SK-N-SH (cell line): ENCODE measurements at regions not wholly inside any gene's neighbourhood (a gene's known extent, or its start where the extent isn't known, plus 50 kb on each side); places are given as distances from the start of the nearest gene placed in this dataset.

Source experiments
- CTCF ChIA-PET: fragments of 300-600, 350-600 bp; formaldehyde crosslinking; extraction: SDS; loops from one replicate; lab custom pipeline; 2021; lab: Yijun Ruan, JAX
- POLR2A ChIA-PET: fragments of 350-600 bp; sonication (Branson Sonifier 250); formaldehyde crosslinking; extraction: SDS; loops from one replicate; lab custom pipeline; 2020; ENCODE audit warnings: antibody characterized with exemption, inconsistent platforms; lab: Yijun Ruan, JAX
- DNase-seq: peaks from one replicate; pipeline ENCODE4 v3.0.0; 2012
- H2AFZ ChIP-seq: fragments of 200-600 bp; sonication (generic); 2 replicates; pipeline ENCODE4 v1.8.1; 2016; ENCODE audit warnings: antibody characterized with exemption, mild to moderate bottlenecking, low read depth
- H3F3A ChIP-seq: fragments of 200-600 bp; sonication (generic); replicated peaks from 2 replicates; pipeline ENCODE3; 2016; ENCODE audit warnings: antibody characterized with exemption, mild to moderate bottlenecking; ENCODE audit not compliant: insufficient read depth
- H3K27ac ChIP-seq, 2 experiments: fragments of 200-500 bp in 1 of 2; fragments of 200-600 bp in 1 of 2; sonication (Bioruptor generic) in 1 of 2; sonication (generic), shearing (Covaris generic) in 1 of 2; 2 replicates each; pipeline versions ENCODE4 v1.5.1 to v1.6.1; 2014 to 2016; ENCODE audit warnings: low read depth in 2 of 2, inconsistent platforms in 1 of 2, low read length in 1 of 2, mild to moderate bottlenecking in 1 of 2, mixed read lengths in 1 of 2
- H3K27me3 ChIP-seq: fragments of 200-600 bp; sonication (generic), shearing (Covaris generic); 2 replicates; pipeline ENCODE4 v1.6.1; 2016; ENCODE audit warnings: mixed run types; ENCODE audit not compliant: insufficient read depth
- H3K36me3 ChIP-seq, 2 experiments: fragments of 200-500 bp in 1 of 2; fragments of 200-600 bp in 1 of 2; sonication (Bioruptor generic) in 1 of 2; sonication (generic) in 1 of 2; replicated peaks in 1 of 2; 2 replicates each; pipeline versions ENCODE3 to v1.5.1; 2014 to 2016; ENCODE audit warnings: low read length in 1 of 2, mild to moderate bottlenecking in 1 of 2; ENCODE audit not compliant: insufficient read depth in 2 of 2, control insufficient read depth in 1 of 2
- H3K4me1 ChIP-seq, 2 experiments: fragments of 200-500 bp in 1 of 2; fragments of 200-600 bp in 1 of 2; sonication (Bioruptor generic) in 1 of 2; sonication (generic), shearing (Covaris generic) in 1 of 2; 2 replicates each; pipeline versions ENCODE4 v1.5.1 to v1.6.1; 2014 to 2016; ENCODE audit warnings: low read depth in 1 of 2, low read length in 1 of 2, mixed run types in 1 of 2; ENCODE audit not compliant: insufficient read depth in 2 of 2, control insufficient read depth in 1 of 2
- H3K4me2 ChIP-seq: fragments of 200-600 bp; sonication (generic), shearing (Covaris generic); 2 replicates; pipeline ENCODE4 v1.6.1; 2017; ENCODE audit warnings: mixed run types
- H3K4me3 ChIP-seq, 2 experiments: fragments of 200-500 bp in 1 of 2; fragments of 200-600 bp in 1 of 2; sonication (Bioruptor generic) in 1 of 2; sonication (generic), shearing (Covaris generic) in 1 of 2; 2 replicates each; pipeline versions ENCODE4 v1.5.1 to v1.8.1; 2014 to 2016; ENCODE audit warnings: low read depth in 2 of 2, inconsistent platforms in 1 of 2, low read length in 1 of 2, mild to moderate bottlenecking in 1 of 2, mixed read lengths in 1 of 2, moderate library complexity in 1 of 2
- H3K79me2 ChIP-seq: fragments of 200-600 bp; sonication (generic); 2 replicates; pipeline ENCODE4 v1.8.1; 2017; ENCODE audit warnings: mild to moderate bottlenecking; ENCODE audit not compliant: insufficient read depth
- H3K9ac ChIP-seq: fragments of 200-600 bp; sonication (generic); 2 replicates; pipeline ENCODE4 v1.6.1; 2017; ENCODE audit warnings: mixed run types
- H3K9me2 ChIP-seq: fragments of 200-600 bp; sonication (generic); 2 replicates; pipeline ENCODE4 v1.6.1; 2017; ENCODE audit warnings: mixed run types
- H3K9me3 ChIP-seq: fragments of 200-600 bp; sonication (generic); 2 replicates; pipeline ENCODE4 v1.6.1; 2017; ENCODE audit warnings: mixed run types, mild to moderate bottlenecking, moderate library complexity
- H4K20me1 ChIP-seq: fragments of 200-600 bp; sonication (generic); 2 replicates; pipeline ENCODE4 v1.6.1; 2017; ENCODE audit warnings: mild to moderate bottlenecking, mixed run types; ENCODE audit not compliant: insufficient read depth
- CHD2 ChIP-seq: fragments of 150-350 bp; IDR thresholded peaks from 2 replicates; pipeline ENCODE4 v1.6.1; 2018; ENCODE audit warnings: low read length; ENCODE audit not compliant: partially characterized antibody
- CTCF ChIP-seq: fragments of 200-600 bp; sonication (generic); IDR thresholded peaks from 2 replicates; pipeline ENCODE4 v1.6.1; 2017; ENCODE audit warnings: antibody characterized with exemption, mild to moderate bottlenecking, moderate library complexity
- ELF1 ChIP-seq: IDR thresholded peaks from 2 replicates; pipeline ENCODE4 v1.4.0; 2012
- EZH2phosphoT487 ChIP-seq: fragments of 200-600 bp; sonication (generic); IDR thresholded peaks from 2 replicates; pipeline ENCODE4 v1.6.1; 2017; ENCODE audit warnings: low read depth, mixed run types, mild to moderate bottlenecking, antibody characterized with exemption, moderate library complexity, borderline replicate concordance
- FOSL2 ChIP-seq: IDR thresholded peaks from 2 replicates; pipeline ENCODE4 v1.4.0; 2012; ENCODE audit warnings: low read depth, mild to moderate bottlenecking, moderate library complexity, borderline replicate concordance
- FOXJ3 ChIP-seq: sonication (generic); formaldehyde crosslinking; IDR thresholded peaks from 2 replicates; pipeline ENCODE4 v1.5.1; 2020; ENCODE audit warnings: mild to moderate bottlenecking, missing genetic modification reagents
- FOXM1 ChIP-seq: IDR thresholded peaks from 2 replicates; pipeline ENCODE4 v1.4.0; 2012; ENCODE audit warnings: low read depth, mild to moderate bottlenecking
- GATA2 ChIP-seq: sonication (generic); formaldehyde crosslinking; IDR thresholded peaks from 2 replicates; pipeline ENCODE4 v1.5.0; 2020; ENCODE audit warnings: mild to moderate bottlenecking, missing genetic modification reagents
- MXI1 ChIP-seq: IDR thresholded peaks from 2 replicates; pipeline ENCODE4 v1.6.1; 2012; ENCODE audit warnings: mild to moderate bottlenecking, low read depth, low read length, improper control_type of control experiment
- NFIC ChIP-seq: IDR thresholded peaks from 2 replicates; pipeline ENCODE4 v1.4.0; 2012; ENCODE audit warnings: borderline replicate concordance
- NRF1 ChIP-seq: IDR thresholded peaks from 2 replicates; pipeline ENCODE4 v1.6.1; 2012; ENCODE audit warnings: low read depth, mild to moderate bottlenecking, low read length
- PBX3 ChIP-seq: IDR thresholded peaks from 2 replicates; pipeline ENCODE4; 2012
- RCOR1 ChIP-seq: fragments of 150-350 bp; IDR thresholded peaks from 2 replicates; pipeline ENCODE4 v1.6.1; 2017; ENCODE audit warnings: antibody characterized with exemption, low read length
- RXRA ChIP-seq: IDR thresholded peaks from 2 replicates; pipeline ENCODE4 v1.4.0; 2012; ENCODE audit warnings: low read depth, mild to moderate bottlenecking, borderline replicate concordance
- SIN3A ChIP-seq: IDR thresholded peaks from 2 replicates; pipeline ENCODE4 v1.6.1; 2012; ENCODE audit warnings: low read depth, mild to moderate bottlenecking, low read length, moderate library complexity, borderline replicate concordance
- SMC3 ChIP-seq: IDR thresholded peaks from 2 replicates; pipeline ENCODE4 v1.6.1; 2012; ENCODE audit warnings: low read depth, low read length, improper control_type of control experiment
- TAF1 ChIP-seq: IDR thresholded peaks from 2 replicates; pipeline ENCODE4 v1.6.1; 2012; ENCODE audit warnings: low read depth, mild to moderate bottlenecking, low read length, moderate library complexity, borderline replicate concordance
- TCF12 ChIP-seq: IDR thresholded peaks from 2 replicates; pipeline ENCODE4 v1.4.0; 2012
- TEAD4 ChIP-seq: IDR thresholded peaks from 2 replicates; pipeline ENCODE4 v1.4.0; 2012; ENCODE audit warnings: mild to moderate bottlenecking, borderline replicate concordance; ENCODE audit not compliant: insufficient read depth
- ZBTB33 ChIP-seq: IDR thresholded peaks from 2 replicates; pipeline ENCODE4 v1.4.0; 2012; ENCODE audit warnings: low read depth, borderline replicate concordance
- WGBS: methylation state at CpG from one replicate; pipeline ENCODE4 v1.1.6; 2017; ENCODE audit warnings: low lambda C conversion rate; 5-methylcytosine and 5-hydroxymethylcytosine counted together

GRCh38 chr1:56045477-56045876 is 533.9 kb downstream of the PLPP3 start:
- no peak overlapping the region for H3K4me3 ChIP-seq
- no peaks in the 10 kb centered on the region for H3K9me3 ChIP-seq
- H3K9ac ChIP-seq = no peak overlapping the region
- H3K36me3 ChIP-seq = no peaks in the 10 kb centered on the region
- no peak overlapping the region for H2AFZ ChIP-seq
- 70% methylated on average over 1 of the region's 1 CpG for WGBS
- no peak overlapping the region for H3K4me2 ChIP-seq
- no peaks in the 10 kb centered on the region for H3F3A ChIP-seq
- H3K4me1 ChIP-seq = peaks cover 0 to 2% of the 10 kb centered on the region in 2 experiments; a peak in 1 of 4 replicates
- H3K9me2 ChIP-seq = no peaks in the 10 kb centered on the region
- no peaks in the 10 kb centered on the region for H4K20me1 ChIP-seq
- H3K79me2 ChIP-seq = no peaks in the 10 kb centered on the region
- DNase-seq = no peak
- no peak overlapping the region for H3K27ac ChIP-seq
- CTCF ChIA-PET = no interaction called here
- POLR2A ChIA-PET = no interaction called here
- TF ChIP-seq FOSL2 (no peak), NFIC (no peak), ELF1 (no peak), TEAD4 (no peak)
- TF ChIP-seq, all 33 proteins: peak for 0
- H3K27me3 ChIP-seq = no peaks in the 10 kb centered on the region

- POLR2A ChIA-PET = no interaction called here
- TF ChIP-seq TAF1 (no peak), NRF1 (no peak), RCOR1 (no peak), CHD2 (no peak), ZBTB33 (no peak), FOXJ3 (CRISPR knock-in tag) (no peak), GATA2 (CRISPR knock-in tag) (no peak), SIN3A (no peak), RXRA (no peak), TCF12 (no peak), PBX3 (no peak), SMC3 (no peak), FOXM1 (no peak), EZH2phosphoT487 (no peak), TEAD4 (no peak), MXI1 (no peak), CTCF (no peak)
- H3K4me1 ChIP-seq = peaks cover 0 to 3% of the 10 kb centered on the region in 2 experiments; a peak in 1 of 4 replicates
- H2AFZ ChIP-seq = no peak overlapping the region
- H3K4me3 ChIP-seq = no peak overlapping the region
- H3K9me2 ChIP-seq = no peaks in the 10 kb centered on the region
- H3K27me3 ChIP-seq = no peaks in the 10 kb centered on the region
- H3K27ac ChIP-seq = no peak overlapping the region
- H3F3A ChIP-seq = no peaks in the 10 kb centered on the region
- H3K4me2 ChIP-seq = no peak overlapping the region
- DNase-seq = no peak
- H3K79me2 ChIP-seq = no peaks in the 10 kb centered on the region
- WGBS = 25% methylated on average over 3 of the region's 3 CpGs
- no peaks in the 10 kb centered on the region for H3K36me3 ChIP-seq
- H3K9me3 ChIP-seq = no peaks in the 10 kb centered on the region
- no peak overlapping the region for H3K9ac ChIP-seq
- CTCF ChIA-PET = no interaction called here
- H4K20me1 ChIP-seq = no peaks in the 10 kb centered on the region
Measured at GRCh38 chr1:56045062-56045461, 534.3 kb downstream of the PLPP3 start.
